H1 (cell line): ENCODE measurements at regions not wholly inside any gene's neighbourhood (a gene's known extent, or its start where the extent isn't known, plus 50 kb on each side); places are given as distances from the start of the nearest gene placed in this dataset.

ENCODE experiments used
- TF ChIP-seq, protein P1 (sequence below): fragments of 300-600 bp; sonication (generic); IDR thresholded peaks from 2 replicates; pipeline ENCODE4 v1.7.1; 2012; ENCODE audit warnings: low read length, moderate library complexity, mild to moderate bottlenecking, inconsistent platforms; ENCODE audit not compliant: insufficient replicate concordance

GRCh38 chr3:59338934-59339333 lies 289.1 kb upstream of the CFAP20DC start (continued):
- TF ChIP-seq, protein P1, sequence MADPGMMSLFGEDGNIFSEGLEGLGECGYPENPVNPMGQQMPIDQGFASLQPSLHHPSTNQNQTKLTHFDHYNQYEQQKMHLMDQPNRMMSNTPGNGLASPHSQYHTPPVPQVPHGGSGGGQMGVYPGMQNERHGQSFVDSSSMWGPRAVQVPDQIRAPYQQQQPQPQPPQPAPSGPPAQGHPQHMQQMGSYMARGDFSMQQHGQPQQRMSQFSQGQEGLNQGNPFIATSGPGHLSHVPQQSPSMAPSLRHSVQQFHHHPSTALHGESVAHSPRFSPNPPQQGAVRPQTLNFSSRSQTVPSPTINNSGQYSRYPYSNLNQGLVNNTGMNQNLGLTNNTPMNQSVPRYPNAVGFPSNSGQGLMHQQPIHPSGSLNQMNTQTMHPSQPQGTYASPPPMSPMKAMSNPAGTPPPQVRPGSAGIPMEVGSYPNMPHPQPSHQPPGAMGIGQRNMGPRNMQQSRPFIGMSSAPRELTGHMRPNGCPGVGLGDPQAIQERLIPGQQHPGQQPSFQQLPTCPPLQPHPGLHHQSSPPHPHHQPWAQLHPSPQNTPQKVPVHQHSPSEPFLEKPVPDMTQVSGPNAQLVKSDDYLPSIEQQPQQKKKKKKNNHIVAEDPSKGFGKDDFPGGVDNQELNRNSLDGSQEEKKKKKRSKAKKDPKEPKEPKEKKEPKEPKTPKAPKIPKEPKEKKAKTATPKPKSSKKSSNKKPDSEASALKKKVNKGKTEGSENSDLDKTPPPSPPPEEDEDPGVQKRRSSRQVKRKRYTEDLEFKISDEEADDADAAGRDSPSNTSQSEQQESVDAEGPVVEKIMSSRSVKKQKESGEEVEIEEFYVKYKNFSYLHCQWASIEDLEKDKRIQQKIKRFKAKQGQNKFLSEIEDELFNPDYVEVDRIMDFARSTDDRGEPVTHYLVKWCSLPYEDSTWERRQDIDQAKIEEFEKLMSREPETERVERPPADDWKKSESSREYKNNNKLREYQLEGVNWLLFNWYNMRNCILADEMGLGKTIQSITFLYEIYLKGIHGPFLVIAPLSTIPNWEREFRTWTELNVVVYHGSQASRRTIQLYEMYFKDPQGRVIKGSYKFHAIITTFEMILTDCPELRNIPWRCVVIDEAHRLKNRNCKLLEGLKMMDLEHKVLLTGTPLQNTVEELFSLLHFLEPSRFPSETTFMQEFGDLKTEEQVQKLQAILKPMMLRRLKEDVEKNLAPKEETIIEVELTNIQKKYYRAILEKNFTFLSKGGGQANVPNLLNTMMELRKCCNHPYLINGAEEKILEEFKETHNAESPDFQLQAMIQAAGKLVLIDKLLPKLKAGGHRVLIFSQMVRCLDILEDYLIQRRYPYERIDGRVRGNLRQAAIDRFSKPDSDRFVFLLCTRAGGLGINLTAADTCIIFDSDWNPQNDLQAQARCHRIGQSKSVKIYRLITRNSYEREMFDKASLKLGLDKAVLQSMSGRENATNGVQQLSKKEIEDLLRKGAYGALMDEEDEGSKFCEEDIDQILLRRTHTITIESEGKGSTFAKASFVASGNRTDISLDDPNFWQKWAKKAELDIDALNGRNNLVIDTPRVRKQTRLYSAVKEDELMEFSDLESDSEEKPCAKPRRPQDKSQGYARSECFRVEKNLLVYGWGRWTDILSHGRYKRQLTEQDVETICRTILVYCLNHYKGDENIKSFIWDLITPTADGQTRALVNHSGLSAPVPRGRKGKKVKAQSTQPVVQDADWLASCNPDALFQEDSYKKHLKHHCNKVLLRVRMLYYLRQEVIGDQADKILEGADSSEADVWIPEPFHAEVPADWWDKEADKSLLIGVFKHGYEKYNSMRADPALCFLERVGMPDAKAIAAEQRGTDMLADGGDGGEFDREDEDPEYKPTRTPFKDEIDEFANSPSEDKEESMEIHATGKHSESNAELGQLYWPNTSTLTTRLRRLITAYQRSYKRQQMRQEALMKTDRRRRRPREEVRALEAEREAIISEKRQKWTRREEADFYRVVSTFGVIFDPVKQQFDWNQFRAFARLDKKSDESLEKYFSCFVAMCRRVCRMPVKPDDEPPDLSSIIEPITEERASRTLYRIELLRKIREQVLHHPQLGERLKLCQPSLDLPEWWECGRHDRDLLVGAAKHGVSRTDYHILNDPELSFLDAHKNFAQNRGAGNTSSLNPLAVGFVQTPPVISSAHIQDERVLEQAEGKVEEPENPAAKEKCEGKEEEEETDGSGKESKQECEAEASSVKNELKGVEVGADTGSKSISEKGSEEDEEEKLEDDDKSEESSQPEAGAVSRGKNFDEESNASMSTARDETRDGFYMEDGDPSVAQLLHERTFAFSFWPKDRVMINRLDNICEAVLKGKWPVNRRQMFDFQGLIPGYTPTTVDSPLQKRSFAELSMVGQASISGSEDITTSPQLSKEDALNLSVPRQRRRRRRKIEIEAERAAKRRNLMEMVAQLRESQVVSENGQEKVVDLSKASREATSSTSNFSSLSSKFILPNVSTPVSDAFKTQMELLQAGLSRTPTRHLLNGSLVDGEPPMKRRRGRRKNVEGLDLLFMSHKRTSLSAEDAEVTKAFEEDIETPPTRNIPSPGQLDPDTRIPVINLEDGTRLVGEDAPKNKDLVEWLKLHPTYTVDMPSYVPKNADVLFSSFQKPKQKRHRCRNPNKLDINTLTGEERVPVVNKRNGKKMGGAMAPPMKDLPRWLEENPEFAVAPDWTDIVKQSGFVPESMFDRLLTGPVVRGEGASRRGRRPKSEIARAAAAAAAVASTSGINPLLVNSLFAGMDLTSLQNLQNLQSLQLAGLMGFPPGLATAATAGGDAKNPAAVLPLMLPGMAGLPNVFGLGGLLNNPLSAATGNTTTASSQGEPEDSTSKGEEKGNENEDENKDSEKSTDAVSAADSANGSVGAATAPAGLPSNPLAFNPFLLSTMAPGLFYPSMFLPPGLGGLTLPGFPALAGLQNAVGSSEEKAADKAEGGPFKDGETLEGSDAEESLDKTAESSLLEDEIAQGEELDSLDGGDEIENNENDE: no peak
